ENCODE measurements at regions not wholly inside any gene's neighbourhood (a gene's known extent, or its start where the extent isn't known, plus 50 kb on each side); places are given as distances from the start of the nearest gene placed in this dataset.

DNA sequence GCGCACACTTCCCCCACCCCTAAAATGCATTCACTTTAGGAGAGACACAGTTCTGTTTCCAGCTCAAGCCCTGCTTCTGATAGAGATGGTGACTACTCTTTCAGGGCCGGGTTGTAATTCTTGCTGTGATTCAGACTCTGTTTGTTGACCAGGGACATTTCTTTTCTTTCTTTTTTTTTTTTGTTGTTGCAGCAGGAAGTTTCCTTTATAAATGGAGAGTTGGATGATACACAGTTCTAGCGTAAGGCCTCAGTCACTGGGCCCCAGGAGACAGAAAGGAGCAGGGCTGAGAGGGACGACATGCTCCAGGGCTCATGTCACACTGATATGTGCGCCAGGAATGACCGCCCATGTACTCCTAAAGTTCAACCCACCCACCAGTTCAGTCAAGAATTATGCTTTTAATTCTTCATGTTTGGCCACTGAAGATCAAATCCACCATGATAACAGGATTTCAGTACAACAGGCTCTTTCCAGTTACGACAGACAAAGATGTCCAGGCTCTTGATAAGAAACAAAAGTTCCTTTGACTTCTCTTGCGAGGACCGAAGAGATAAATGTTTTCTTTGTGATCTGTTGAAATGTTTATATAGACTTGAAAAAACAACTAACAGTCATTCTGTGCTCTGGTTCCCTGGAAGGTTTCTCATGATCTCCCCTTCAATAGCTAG lies 142.5 kb downstream of the CD164 start:
- H2AFZ ChIP-seq (ENCODE audit: low read depth, low read length), result peak overlapping the region; percentile 89
- H3K9me3 ChIP-seq (replicated peaks; ENCODE audit: control insufficient read depth, insufficient read depth, low read depth, low read length), result no peaks in the 10 kb centered on the region; the same call in 1 of the 2 replicates
- FAIRE-seq (no peak), DNase-seq (ENCODE audit: extremely low read depth in 1 of 4, low spot score in 3 of 4) (peak in 1 of 4 experiments; percentile 39), ATAC-seq (no peak)
- ChIA-PET CTCF (ENCODE audit: low intra/inter-chr PET ratio) (no interaction called here), POLR2A (interaction anchor here (1.1 kb wide), 2 partner anchors 134 to 140 kb away, joined by 3 to 5 read pairs; no protein-coding TSS in a partner anchor)
- H3K27ac ChIP-seq (ENCODE audit: extremely low read depth, low read depth, low read length), result peak overlapping the region; percentile 47
- no peaks in the 10 kb centered on the region for H4K20me1 ChIP-seq (replicated peaks; ENCODE audit: control insufficient read depth, insufficient read depth, low read length)
- H3K9me1 ChIP-seq (ENCODE audit: control insufficient read depth, insufficient read depth, low read length), result no peaks in the 10 kb centered on the region
- H3K36me3 ChIP-seq (ENCODE audit: control insufficient read depth, insufficient read depth, low read length), result no peaks in the 10 kb centered on the region
- H3K4me3 ChIP-seq, result no peak overlapping the region
- intact Hi-C loops (cut with micrococcal nuclease), result loop anchor here (5.0 kb wide), 1 partner anchor 142 kb away; the partner anchor contains the start of gene CEP57L1
- in situ Hi-C loops (cut with MboI), result no loop called here
- H3K9ac ChIP-seq (ENCODE audit: insufficient read depth in 1 of 2, low read depth in 2 of 2, low read length in 2 of 2), result peak overlapping the region; percentile 20; a peak in 1 of 4 replicates
- WGBS (ENCODE audit: insufficient coverage, low coverage, missing lambda C conversion rate), result 26% methylated on average over 8 of the region's 9 CpGs
- no TSS peak for BruUV-seq (replicated peaks)
- peak overlapping the region; percentile 42 for H3K4me2 ChIP-seq (ENCODE audit: insufficient read depth, low read length)
- peaks cover 21 to 86% of the 10 kb centered on the region in 2 experiments for H3K4me1 ChIP-seq (replicated peaks in 1 of 2; ENCODE audit: control insufficient read depth in 2 of 2, insufficient read depth in 2 of 2, low read length in 2 of 2)
- H3K79me2 ChIP-seq (ENCODE audit: control insufficient read depth, insufficient read depth, low read length), result no peaks in the 10 kb centered on the region
- no peaks in the 10 kb centered on the region for H3K27me3 ChIP-seq (ENCODE audit: control insufficient read depth in 2 of 2, insufficient read depth in 2 of 2, low read length in 2 of 2)
- TF ChIP-seq, protein P1, sequence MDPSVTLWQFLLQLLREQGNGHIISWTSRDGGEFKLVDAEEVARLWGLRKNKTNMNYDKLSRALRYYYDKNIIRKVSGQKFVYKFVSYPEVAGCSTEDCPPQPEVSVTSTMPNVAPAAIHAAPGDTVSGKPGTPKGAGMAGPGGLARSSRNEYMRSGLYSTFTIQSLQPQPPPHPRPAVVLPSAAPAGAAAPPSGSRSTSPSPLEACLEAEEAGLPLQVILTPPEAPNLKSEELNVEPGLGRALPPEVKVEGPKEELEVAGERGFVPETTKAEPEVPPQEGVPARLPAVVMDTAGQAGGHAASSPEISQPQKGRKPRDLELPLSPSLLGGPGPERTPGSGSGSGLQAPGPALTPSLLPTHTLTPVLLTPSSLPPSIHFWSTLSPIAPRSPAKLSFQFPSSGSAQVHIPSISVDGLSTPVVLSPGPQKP (CRISPR knock-in tag; IDR thresholded peaks at IDR 0.05), result no peak
- TF ChIP-seq CBFB (CRISPR knock-in tag; IDR thresholded peaks at IDR 0.05), result no peak
- no peak for TF ChIP-seq TRIM24 (IDR thresholded peaks at IDR 0.05)
- no peak for TF ChIP-seq SMAD2 (IDR thresholded peaks at IDR 0.05; ENCODE audit: low read depth, low read length)
- TF ChIP-seq, protein P2, sequence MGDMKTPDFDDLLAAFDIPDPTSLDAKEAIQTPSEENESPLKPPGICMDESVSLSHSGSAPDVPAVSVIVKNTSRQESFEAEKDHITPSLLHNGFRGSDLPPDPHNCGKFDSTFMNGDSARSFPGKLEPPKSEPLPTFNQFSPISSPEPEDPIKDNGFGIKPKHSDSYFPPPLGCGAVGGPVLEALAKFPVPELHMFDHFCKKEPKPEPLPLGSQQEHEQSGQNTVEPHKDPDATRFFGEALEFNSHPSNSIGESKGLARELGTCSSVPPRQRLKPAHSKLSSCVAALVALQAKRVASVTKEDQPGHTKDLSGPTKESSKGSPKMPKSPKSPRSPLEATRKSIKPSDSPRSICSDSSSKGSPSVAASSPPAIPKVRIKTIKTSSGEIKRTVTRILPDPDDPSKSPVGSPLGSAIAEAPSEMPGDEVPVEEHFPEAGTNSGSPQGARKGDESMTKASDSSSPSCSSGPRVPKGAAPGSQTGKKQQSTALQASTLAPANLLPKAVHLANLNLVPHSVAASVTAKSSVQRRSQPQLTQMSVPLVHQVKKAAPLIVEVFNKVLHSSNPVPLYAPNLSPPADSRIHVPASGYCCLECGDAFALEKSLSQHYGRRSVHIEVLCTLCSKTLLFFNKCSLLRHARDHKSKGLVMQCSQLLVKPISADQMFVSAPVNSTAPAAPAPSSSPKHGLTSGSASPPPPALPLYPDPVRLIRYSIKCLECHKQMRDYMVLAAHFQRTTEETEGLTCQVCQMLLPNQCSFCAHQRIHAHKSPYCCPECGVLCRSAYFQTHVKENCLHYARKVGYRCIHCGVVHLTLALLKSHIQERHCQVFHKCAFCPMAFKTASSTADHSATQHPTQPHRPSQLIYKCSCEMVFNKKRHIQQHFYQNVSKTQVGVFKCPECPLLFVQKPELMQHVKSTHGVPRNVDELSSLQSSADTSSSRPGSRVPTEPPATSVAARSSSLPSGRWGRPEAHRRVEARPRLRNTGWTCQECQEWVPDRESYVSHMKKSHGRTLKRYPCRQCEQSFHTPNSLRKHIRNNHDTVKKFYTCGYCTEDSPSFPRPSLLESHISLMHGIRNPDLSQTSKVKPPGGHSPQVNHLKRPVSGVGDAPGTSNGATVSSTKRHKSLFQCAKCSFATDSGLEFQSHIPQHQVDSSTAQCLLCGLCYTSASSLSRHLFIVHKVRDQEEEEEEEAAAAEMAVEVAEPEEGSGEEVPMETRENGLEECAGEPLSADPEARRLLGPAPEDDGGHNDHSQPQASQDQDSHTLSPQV (IDR thresholded peaks at IDR 0.05), result no peak; the same call in none of the 2 replicates
- no peak for TF ChIP-seq ZNF444 (CRISPR knock-in tag; IDR thresholded peaks at IDR 0.05)
- TF ChIP-seq, protein P3, sequence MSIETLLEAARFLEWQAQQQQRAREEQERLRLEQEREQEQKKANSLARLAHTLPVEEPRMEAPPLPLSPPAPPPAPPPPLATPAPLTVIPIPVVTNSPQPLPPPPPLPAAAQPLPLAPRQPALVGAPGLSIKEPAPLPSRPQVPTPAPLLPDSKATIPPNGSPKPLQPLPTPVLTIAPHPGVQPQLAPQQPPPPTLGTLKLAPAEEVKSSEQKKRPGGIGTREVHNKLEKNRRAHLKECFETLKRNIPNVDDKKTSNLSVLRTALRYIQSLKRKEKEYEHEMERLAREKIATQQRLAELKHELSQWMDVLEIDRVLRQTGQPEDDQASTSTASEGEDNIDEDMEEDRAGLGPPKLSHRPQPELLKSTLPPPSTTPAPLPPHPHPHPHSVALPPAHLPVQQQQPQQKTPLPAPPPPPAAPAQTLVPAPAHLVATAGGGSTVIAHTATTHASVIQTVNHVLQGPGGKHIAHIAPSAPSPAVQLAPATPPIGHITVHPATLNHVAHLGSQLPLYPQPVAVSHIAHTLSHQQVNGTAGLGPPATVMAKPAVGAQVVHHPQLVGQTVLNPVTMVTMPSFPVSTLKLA (conservative IDR thresholded peaks at IDR 0.05), result no peak
- TF ChIP-seq ZNF175 (CRISPR knock-in tag; IDR thresholded peaks at IDR 0.05; ENCODE audit: low read depth), result peak; percentile 54
- TF ChIP-seq, protein P4, sequence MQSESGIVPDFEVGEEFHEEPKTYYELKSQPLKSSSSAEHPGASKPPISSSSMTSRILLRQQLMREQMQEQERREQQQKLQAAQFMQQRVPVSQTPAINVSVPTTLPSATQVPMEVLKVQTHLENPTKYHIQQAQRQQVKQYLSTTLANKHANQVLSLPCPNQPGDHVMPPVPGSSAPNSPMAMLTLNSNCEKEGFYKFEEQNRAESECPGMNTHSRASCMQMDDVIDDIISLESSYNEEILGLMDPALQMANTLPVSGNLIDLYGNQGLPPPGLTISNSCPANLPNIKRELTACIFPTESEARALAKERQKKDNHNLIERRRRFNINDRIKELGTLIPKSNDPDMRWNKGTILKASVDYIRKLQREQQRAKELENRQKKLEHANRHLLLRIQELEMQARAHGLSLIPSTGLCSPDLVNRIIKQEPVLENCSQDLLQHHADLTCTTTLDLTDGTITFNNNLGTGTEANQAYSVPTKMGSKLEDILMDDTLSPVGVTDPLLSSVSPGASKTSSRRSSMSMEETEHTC (IDR thresholded peaks at IDR 0.05), result no peak
- TF ChIP-seq KLF13 (tag; IDR thresholded peaks at IDR 0.05; ENCODE audit: borderline replicate concordance, low read depth), result no peak
- 0 out of 2 replicates have a peak, but pooled peaks have one; percentile 54 for TF ChIP-seq NFRKB (IDR thresholded peaks at IDR 0.05; ENCODE audit: low read depth)
- TF ChIP-seq HCFC1 (IDR thresholded peaks at IDR 0.05; ENCODE audit: low read depth, low read length), result no peak
- no peak for TF ChIP-seq ZKSCAN1 (IDR thresholded peaks at IDR 0.05; ENCODE audit: low read depth, low read length)
- TF ChIP-seq DPF2 (IDR thresholded peaks at IDR 0.05), result peak; percentile 24; the same call in 1 of the 2 replicates

All from K562 (cell line).